ENCODE measurements at regions not wholly inside any gene's neighbourhood (a gene's known extent, or its start where the extent isn't known, plus 50 kb on each side); places are given as distances from the start of the nearest gene placed in this dataset.

- DNase-seq (ENCODE audit: low read depth), result no peak
Measured at GRCh38 chr3:83740504-83740903, 1218.3 kb upstream of the CADM2 start.

- no peak for DNase-seq (ENCODE audit: low read depth)
Measured at GRCh38 chr3:83765956-83766355, 1192.8 kb upstream of the CADM2 start.

DNA sequence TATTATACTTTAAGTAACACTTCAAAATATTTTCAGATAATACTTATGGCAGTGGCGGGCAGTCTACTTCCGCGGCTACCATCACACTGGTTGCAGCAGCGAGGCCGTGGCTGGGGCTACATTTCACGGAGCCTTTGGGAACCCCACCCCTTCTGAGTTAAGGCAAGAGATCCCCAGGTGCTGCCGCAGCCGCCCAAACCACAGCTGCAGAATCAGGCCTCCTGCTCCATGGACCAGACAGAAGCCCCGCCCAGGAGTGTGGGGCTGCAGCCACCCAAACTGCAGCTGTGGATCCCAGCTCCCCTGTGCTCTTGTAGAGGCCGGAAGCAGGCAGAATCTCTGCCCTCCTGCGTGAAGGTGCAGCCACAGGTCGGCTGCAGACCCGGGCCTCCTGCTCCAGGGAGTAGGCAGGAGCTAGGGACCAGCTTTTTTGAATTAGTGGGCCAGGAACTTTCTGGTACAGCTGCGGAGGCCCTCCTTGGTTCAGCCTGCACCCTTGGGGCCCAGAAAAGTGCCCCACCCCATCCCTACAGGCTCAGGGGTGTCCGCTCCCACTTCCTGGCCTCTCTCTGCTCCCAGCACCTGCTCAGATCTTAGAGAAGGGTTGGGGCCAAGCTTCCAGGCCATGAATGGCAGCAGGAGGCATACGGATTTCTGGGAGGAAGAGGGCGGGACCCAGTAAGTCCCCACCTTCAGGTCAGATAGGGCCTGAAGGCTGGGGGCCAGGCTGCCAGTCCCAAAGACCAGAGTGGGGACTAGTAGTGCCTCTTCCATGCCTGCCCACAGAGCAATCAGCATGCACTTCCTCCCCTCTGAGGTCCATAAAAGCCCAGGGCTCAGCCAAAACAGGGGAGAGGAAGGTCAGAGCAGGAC is 1188.8 kb upstream of the CADM2 start:
- DNase-seq (ENCODE audit: low read depth), result no peak

DNA sequence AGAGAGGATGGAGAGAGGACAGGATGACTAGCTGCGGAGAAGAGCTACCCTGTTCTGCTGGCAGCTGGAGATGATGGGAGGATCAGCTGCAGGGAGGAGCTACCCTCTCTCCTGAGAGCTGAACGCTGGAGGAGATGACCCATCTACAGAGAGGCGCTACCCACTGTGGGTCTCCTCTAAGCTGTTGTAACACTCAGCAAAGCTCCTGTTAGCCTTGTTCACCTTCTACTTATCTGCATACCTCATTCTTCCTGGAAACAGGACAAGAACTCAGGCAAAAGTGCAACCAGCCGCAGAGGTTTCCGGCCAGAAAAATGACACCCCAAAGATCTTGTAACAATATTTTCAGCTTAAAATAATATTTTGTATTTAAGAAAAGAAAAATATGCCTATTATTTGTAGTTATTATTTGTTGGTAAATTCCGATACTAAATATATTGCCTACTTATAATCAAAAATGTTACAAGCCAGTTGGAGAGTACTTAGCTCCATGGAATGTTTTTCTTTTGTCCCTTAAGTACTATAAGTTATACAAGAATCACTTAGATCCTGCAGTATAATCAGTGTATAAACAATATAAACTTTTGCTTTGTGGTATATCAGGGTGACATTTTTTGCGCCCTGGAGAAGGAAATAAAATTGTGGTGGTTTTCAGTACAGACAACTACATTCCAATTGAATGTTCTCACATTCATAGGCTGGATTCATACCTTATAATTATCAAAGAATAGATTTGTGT is 1188.0 kb upstream of the CADM2 start:
- no peak for DNase-seq (ENCODE audit: low read depth)

DNA sequence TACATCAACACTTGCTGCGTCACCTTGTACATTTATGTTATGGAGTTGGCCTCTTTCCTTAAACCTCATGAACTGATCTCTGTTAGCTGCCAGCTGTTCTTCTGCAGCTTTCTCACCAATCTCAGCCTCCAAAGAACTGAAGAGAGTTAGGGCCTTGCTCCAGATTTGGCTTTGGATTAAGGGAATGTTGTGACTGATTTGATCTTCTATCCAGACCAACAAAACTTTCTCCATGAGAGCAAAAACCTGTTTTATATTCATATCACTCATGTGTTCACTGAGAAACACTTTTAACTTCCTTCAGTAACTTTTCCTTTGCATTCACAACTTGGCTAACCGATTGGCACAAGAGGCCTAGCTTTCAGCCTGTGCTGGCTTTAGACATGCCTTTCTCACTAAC is 1156.0 kb upstream of the CADM2 start:
- no peak for DNase-seq (ENCODE audit: low read depth)

DNA sequence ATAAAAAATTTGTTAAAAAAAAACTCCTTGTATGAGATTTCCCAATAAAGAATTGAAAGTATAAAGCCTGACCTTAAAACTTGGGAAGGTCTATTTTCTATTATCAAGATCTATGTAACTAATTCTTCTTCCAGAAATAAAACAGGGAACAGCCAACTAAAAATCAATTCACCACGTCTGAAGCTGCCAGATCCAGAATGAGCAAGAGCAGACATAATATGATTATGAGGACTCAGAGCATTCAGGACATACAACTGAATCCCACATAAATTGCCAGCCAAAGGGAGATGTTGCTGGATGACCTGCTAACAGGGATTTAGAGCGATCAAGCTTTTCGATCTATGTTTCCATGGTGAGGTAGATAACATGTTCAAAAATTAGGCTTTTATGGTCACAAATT is 1151.3 kb upstream of the CADM2 start:
- DNase-seq (ENCODE audit: low read depth), result no peak

- no peak for DNase-seq (ENCODE audit: low read depth)
Measured at GRCh38 chr3:83813176-83813575, 1145.6 kb upstream of the CADM2 start.

GRCh38 chr3:83816653-83817052 is 1142.1 kb upstream of the CADM2 start:
- no peak for DNase-seq (ENCODE audit: low read depth)

DNA sequence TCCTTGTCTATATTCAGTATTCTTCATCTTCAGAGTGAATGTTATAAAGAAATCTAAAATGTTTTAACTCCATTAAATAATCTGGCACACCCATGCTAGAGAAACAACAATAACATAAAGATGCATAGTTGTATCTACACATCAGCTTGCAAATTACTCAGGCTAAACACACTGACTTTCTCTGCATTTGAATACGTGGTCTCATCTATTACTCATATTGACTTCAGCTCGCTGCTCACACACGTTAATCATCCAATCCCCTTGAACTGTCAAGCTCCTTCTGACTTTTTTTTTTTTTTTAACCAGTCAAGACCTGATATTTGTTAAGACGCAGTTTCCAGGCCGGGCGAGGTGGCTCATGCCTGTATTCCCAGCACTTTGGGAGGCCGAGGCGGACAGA is 1137.3 kb upstream of the CADM2 start:
- no peak for DNase-seq (ENCODE audit: low read depth)

DNA sequence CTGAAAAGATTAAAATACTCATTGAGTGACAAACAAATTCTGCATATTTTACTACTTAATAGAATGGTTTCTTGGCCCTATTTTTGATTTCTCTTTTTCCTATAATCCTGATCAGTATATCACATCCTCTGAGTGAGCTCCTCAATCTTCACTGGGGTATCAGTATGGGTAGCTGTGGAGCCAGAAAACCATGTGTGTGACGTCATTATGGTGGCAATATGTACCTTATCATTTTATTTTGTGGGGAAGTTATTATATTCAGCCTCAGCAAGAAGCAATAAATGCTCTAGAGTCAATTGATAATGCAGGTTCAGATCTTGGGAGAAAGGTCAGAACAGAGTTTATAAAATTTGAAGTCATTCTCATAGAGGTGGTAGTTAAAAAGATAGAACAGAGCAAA is 1135.7 kb upstream of the CADM2 start:
- no peak for DNase-seq (ENCODE audit: low read depth)

DNA sequence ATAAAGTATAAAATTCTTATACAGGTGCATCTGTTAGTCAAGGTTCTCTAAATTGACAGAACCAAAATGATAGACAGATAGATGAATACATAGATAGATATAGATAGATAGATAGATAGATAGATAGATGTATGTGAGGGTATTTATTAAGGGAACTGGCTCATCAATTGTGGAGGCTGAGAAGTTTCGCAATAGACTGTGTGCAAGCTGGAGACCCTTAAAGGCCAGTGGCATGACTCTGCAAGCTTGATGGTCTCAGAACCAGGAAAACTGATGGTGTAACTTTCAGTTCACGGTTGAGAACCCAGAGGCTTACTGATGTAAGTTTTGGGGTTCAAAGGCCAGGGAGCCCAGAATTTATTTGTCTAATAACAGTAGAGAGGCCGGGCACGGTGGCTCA is 1123.7 kb upstream of the CADM2 start:
- no peak for DNase-seq (ENCODE audit: low read depth)

- DNase-seq (ENCODE audit: low read depth), result no peak
Measured at GRCh38 chr3:83842511-83842910, 1116.3 kb upstream of the CADM2 start.

DNA sequence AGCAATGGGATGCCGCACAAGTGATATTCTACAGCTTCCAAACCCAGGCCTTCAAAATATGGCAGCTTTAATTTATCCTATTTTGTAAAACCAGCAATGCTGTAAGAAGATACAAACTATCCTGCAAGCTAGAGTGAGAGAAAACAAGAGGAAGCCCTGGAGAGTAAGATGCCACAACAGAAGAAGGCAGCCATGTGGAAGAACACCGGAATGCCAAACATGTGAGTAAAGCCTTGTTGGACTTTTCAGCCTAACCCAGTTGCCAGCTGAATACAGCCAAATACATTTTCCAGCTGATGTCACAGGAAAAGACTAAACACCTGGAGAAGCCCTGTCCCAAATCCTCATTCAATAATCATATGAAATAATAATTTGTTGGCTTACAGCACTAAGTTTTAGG is 1115.1 kb upstream of the CADM2 start:
- no peak for DNase-seq (ENCODE audit: low read depth)

- DNase-seq (ENCODE audit: low read depth), result no peak
Measured at GRCh38 chr3:83849106-83849730, 1109.6 kb upstream of the CADM2 start.

DNA sequence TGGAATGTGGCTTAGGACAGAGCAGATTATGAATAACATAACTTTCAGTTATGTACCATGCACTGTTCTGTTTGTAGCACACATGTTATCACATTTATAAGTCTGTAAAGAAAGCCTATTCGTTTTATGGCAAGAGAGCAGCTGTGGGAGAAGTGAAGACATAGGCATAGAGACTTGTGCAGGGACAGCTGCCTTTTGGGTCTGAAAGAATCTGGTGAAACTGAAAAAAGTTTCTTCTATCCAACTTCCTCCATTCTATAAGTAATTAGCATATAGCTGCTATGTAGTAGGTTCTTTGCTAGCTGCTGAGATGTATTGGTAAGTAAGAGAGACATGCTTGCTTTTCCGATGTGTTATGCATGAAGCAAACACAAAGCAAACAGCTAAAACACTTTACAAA is 1095.4 kb upstream of the CADM2 start:
- DNase-seq (ENCODE audit: low read depth), result no peak

DNA sequence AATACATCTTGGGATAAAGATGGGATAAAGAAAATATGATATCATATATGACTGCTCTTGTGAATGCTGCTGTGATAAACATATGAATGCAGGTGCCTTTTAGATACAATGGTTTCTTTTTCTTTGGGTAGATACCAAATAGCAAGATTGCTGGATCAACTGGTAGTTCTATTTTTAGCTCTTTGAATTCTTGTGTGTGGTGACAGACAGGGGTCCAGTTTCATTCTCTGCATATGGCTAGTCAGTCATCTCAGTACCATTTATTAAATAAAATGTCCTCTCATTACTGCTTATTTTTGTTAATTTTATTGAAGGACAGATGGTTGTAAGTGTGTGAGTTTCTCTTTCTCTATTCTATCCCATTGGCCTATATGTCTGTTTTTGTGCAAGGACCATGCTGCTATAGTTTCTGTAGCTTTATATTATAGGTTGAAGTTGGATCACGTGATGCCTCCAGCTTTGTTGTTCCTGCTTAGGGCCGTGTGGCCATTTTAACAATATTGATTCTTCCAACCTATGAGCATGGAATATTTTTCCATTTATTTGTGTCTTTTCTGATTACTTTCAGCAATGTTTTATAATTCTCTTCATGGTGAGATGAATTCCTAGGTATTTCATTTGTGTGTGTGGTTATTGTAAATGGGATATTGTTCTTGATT is 1089.8 kb upstream of the CADM2 start:
- DNase-seq (ENCODE audit: low read depth), result no peak

GRCh38 chr3:83873550-83873949 is 1085.2 kb upstream of the CADM2 start:
- DNase-seq (ENCODE audit: low read depth), result no peak

GRCh38 chr3:83877910-83878309 is 1080.9 kb upstream of the CADM2 start:
- DNase-seq (ENCODE audit: low read depth), result no peak

DNA sequence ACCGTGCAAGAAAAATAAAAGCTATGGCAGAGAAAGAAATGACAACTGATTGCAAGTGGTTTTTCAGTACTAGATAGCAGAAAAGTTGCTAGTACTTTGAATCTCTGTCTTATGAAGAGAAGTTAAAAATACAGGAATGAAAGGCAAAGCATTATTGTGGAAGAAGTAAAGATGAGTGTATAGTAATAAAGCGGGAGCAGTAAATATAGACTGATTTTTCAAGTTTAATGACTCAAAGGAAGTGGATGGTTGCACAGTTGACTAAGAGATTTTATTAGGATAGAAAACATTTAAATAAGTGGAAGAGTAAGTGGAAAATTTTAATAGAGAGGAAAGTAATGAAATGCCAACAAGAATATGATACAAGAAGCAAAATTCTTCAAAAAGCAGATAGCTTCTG is 1076.1 kb upstream of the CADM2 start:
- no peak for DNase-seq (ENCODE audit: low read depth)

- DNase-seq (ENCODE audit: low read depth), result no peak
Measured at GRCh38 chr3:83890039-83890762, 1068.6 kb upstream of the CADM2 start.

- no peak for DNase-seq (ENCODE audit: low read depth)
Measured at GRCh38 chr3:83890763-83891135, 1068.0 kb upstream of the CADM2 start.

GRCh38 chr3:83894223-83894622 is 1064.6 kb upstream of the CADM2 start:
- no peak for DNase-seq (ENCODE audit: low read depth)
